ENCODE measurements at regions not wholly inside any gene's neighbourhood (a gene's known extent, or its start where the extent isn't known, plus 50 kb on each side); places are given as distances from the start of the nearest gene placed in this dataset.

DNA sequence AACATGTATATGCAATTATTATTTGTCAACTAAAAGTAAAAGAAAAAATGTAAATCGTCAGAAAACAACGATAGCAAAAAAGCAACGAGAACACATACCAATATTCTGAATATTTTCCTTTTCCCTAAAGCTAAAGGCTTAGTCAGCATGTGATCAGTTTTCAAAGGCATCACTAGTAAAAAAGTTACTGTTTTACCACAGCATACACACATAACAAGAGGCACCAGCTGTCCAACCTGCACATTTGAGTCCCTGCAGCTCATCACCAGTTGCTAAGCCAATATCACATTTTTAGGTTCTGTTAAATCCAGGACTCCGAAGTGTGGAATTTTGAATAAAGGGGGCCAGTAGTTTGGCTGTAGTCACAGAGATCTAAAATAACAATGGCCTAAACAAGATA lies 203.8 kb downstream of the ADGRA3 start (continued):
- TF ChIP-seq DBP (CRISPR knock-in tag; IDR thresholded peaks at IDR 0.05; ENCODE audit: not compliant biosample characterization) (no peak), ZGPAT (CRISPR knock-in tag; IDR thresholded peaks at IDR 0.05) (no peak), RFX1 (IDR thresholded peaks at IDR 0.05) (no peak), ZNF34 (CRISPR knock-in tag; IDR thresholded peaks at IDR 0.05; ENCODE audit: borderline replicate concordance) (no peak), ZNF232 (CRISPR knock-in tag; IDR thresholded peaks at IDR 0.05; ENCODE audit: borderline replicate concordance) (no peak), RFXANK (CRISPR knock-in tag; IDR thresholded peaks at IDR 0.05) (peak; percentile 87; the same call in 1 of the 2 replicates), ZNF234 (CRISPR knock-in tag; conservative IDR thresholded peaks at IDR 0.05) (no peak), ZNF207 (IDR thresholded peaks at IDR 0.05; ENCODE audit: borderline replicate concordance) (no peak), HOXD1 (CRISPR knock-in tag; IDR thresholded peaks at IDR 0.05) (no peak), ZNF20 (CRISPR knock-in tag; IDR thresholded peaks at IDR 0.05) (no peak), CENPX (CRISPR knock-in tag; IDR thresholded peaks at IDR 0.05) (no peak), ZNF17 (CRISPR knock-in tag; IDR thresholded peaks at IDR 0.05) (no peak), ZNF550 (CRISPR knock-in tag; IDR thresholded peaks at IDR 0.05; ENCODE audit: borderline replicate concordance) (no peak), ZC3H4 (CRISPR knock-in tag; IDR thresholded peaks at IDR 0.05; ENCODE audit: borderline replicate concordance) (no peak), RFX5 (IDR thresholded peaks at IDR 0.05; ENCODE audit: low read depth, low read length) (peak; percentile 96), ZSCAN20 (CRISPR knock-in tag; IDR thresholded peaks at IDR 0.05; ENCODE audit: borderline replicate concordance) (no peak), ZNF264 (CRISPR knock-in tag; IDR thresholded peaks at IDR 0.05) (no peak)
